Liver (tissue), 8 donors: ENCODE measurements at regions not wholly inside any gene's neighbourhood (a gene's known extent, or its start where the extent isn't known, plus 50 kb on each side); places are given as distances from the start of the nearest gene placed in this dataset.

Experiments used
- DNase-seq: peaks from one replicate; pipeline ENCODE4 v3.0.0-alpha.2; 2017; ENCODE audit warnings: low spot score
- H3K27ac ChIP-seq, 2 donors: one replicate each; pipeline ENCODE4 v1.7.0; 2013; ENCODE audit warnings: inconsistent platforms in 2 of 2, low read length in 2 of 2, control low read depth in 1 of 2, low read depth in 1 of 2, mild to moderate bottlenecking in 1 of 2
- H3K27me3 ChIP-seq, 4 donors: one replicate each; pipeline versions ENCODE4 v1.6.1 to v1.7.0; 2013; ENCODE audit warnings: low read length in 3 of 4, inconsistent platforms in 1 of 4, mild to moderate bottlenecking in 1 of 4, moderate library complexity in 1 of 4; ENCODE audit not compliant: control insufficient read depth in 4 of 4, insufficient read depth in 4 of 4
- H3K36me3 ChIP-seq, 4 donors: one replicate each; pipeline versions ENCODE4 v1.6.1 to v1.7.0; 2013; ENCODE audit warnings: low read length in 3 of 4, mild to moderate bottlenecking in 3 of 4, low read depth in 1 of 4, moderate library complexity in 1 of 4; ENCODE audit not compliant: control insufficient read depth in 4 of 4, insufficient read depth in 3 of 4
- H3K4me1 ChIP-seq, 4 donors: one replicate each; pipeline versions ENCODE4 v1.6.1 to v1.7.0; 2013; ENCODE audit warnings: low read length in 3 of 4, mild to moderate bottlenecking in 3 of 4, moderate library complexity in 1 of 4; ENCODE audit not compliant: control insufficient read depth in 4 of 4, insufficient read depth in 4 of 4
- H3K4me3 ChIP-seq, 3 donors: one replicate each; pipeline versions ENCODE4 v1.6.1 to v1.7.0; 2013; ENCODE audit warnings: low read length in 3 of 3, control low read depth in 1 of 3, low read depth in 1 of 3, mild to moderate bottlenecking in 1 of 3
- H3K9ac ChIP-seq, 2 donors: one replicate each; pipeline ENCODE4 v1.7.0; 2013; ENCODE audit warnings: low read length in 2 of 2, mild to moderate bottlenecking in 2 of 2, moderate library complexity in 2 of 2, control low read depth in 1 of 2, low read depth in 1 of 2
- H3K9me3 ChIP-seq, 4 donors: one replicate each; pipeline versions ENCODE4 v1.6.1 to v1.7.0; 2013; ENCODE audit warnings: low read length in 3 of 4; ENCODE audit not compliant: control insufficient read depth in 4 of 4
- ATF3 ChIP-seq: IDR thresholded peaks from 2 replicates; pipeline ENCODE4 v1.6.1; 2016; ENCODE audit warnings: antibody characterized with exemption
- CTCF ChIP-seq: fragments of 150-350 bp; IDR thresholded peaks from 2 replicates; pipeline ENCODE4 v1.5.1; 2017; ENCODE audit warnings: improper control_type of control experiment, low read depth, low read length; ENCODE audit not compliant: missing input control
- EGR1 ChIP-seq, 2 donors: IDR thresholded peaks; 2 replicates each; pipeline ENCODE4 v1.6.1; 2016 to 2018; ENCODE audit warnings: antibody characterized with exemption in 2 of 2, low read depth in 2 of 2
- FOXA1 ChIP-seq: IDR thresholded peaks from 2 replicates; pipeline ENCODE4 v1.6.1; 2016; ENCODE audit warnings: antibody characterized with exemption
- FOXA2 ChIP-seq: IDR thresholded peaks from 2 replicates; pipeline ENCODE4 v1.6.1; 2016; ENCODE audit warnings: antibody characterized with exemption
- GABPA ChIP-seq, 2 donors: IDR thresholded peaks in 1 of 2; conservative IDR thresholded peaks in 1 of 2; 2 replicates each; pipeline ENCODE4 v1.6.1; 2016; ENCODE audit warnings: antibody characterized with exemption in 2 of 2, mild to moderate bottlenecking in 1 of 2, moderate library complexity in 1 of 2
- HNF4A ChIP-seq, 2 donors: conservative IDR thresholded peaks; 2 replicates each; pipeline ENCODE4 v1.6.1; 2016; ENCODE audit warnings: antibody characterized with exemption in 2 of 2, mild to moderate bottlenecking in 2 of 2
- HNF4G ChIP-seq: IDR thresholded peaks from 2 replicates; pipeline ENCODE4 v1.6.1; 2016; ENCODE audit warnings: antibody characterized with exemption
- JUND ChIP-seq, 2 donors: IDR thresholded peaks; 2 replicates each; pipeline ENCODE4 v1.6.1; 2016; ENCODE audit warnings: antibody characterized with exemption in 2 of 2
- MAX ChIP-seq: IDR thresholded peaks from 2 replicates; pipeline ENCODE4 v1.6.1; 2016; ENCODE audit warnings: antibody characterized with exemption
- NR2F2 ChIP-seq: IDR thresholded peaks from 2 replicates; pipeline ENCODE4 v1.6.1; 2016; ENCODE audit warnings: antibody characterized with exemption
- RAD21 ChIP-seq, 2 donors: IDR thresholded peaks; 2 replicates each; pipeline ENCODE4 v1.6.1; 2016; ENCODE audit warnings: antibody characterized with exemption in 2 of 2, mild to moderate bottlenecking in 2 of 2
- REST ChIP-seq: IDR thresholded peaks from 2 replicates; pipeline ENCODE4 v1.6.1; 2016; ENCODE audit warnings: antibody characterized with exemption, mild to moderate bottlenecking
- RXRA ChIP-seq, 2 donors: IDR thresholded peaks; 2 replicates each; pipeline ENCODE4 v1.6.1; 2017 to 2018; ENCODE audit warnings: antibody characterized with exemption in 2 of 2, mild to moderate bottlenecking in 1 of 2
- SP1 ChIP-seq: IDR thresholded peaks from 2 replicates; pipeline ENCODE4 v1.6.1; 2018; ENCODE audit warnings: antibody characterized with exemption, mild to moderate bottlenecking
- TAF1 ChIP-seq: conservative IDR thresholded peaks from 2 replicates; pipeline ENCODE4 v1.6.1; 2016; ENCODE audit warnings: antibody characterized with exemption, mild to moderate bottlenecking
- YY1 ChIP-seq: IDR thresholded peaks from 2 replicates; pipeline ENCODE4 v1.6.1; 2016; ENCODE audit warnings: antibody characterized with exemption, mild to moderate bottlenecking
- ZBTB33 ChIP-seq: IDR thresholded peaks from 2 replicates; pipeline ENCODE4 v1.6.1; 2016; ENCODE audit warnings: antibody characterized with exemption
- whole genome bisulfite sequencing: extraction: QIAGEN DNeasy Blood & Tissue Kit; methylation state at CpG from one replicate; pipeline ENCODE4 v1.1.7; 2013; 5-methylcytosine and 5-hydroxymethylcytosine counted together
- donor health status: healthy.
- donor health status: healthy.
- donor health status: healthy.
- donor health status: healthy.
- donor health status: healthy.

DNA sequence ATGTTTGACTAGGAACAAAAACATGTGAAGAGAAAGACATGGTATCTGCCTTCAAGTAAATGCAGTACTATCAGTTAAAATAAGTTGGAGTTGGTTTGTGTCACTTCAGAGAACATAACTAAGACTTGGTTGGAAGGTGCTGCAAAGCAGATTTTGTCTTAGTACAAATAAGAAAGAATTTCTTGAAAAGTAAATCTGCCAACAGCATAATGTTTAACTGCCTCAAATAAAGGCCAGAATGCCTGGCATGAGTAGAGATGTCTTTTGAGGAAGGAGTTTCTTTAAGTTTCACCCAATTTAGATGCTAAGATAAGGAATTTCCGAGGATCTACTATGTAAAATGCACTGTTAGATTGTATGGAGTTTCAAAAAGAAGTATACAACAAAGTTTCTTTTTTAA, 409.7 kb downstream of the PIK3C3 start:
- H3K36me3 ChIP-seq, result no peaks in the 10 kb centered on the region
- no peak overlapping the region for H3K9ac ChIP-seq
- no peaks in the 10 kb centered on the region for H3K4me1 ChIP-seq
- no peaks in the 10 kb centered on the region for H3K9me3 ChIP-seq
- DNase-seq, result no peak
- H3K27ac ChIP-seq, result no peak overlapping the region
- TF ChIP-seq HNF4A (conservative IDR thresholded peaks at IDR 0.05), result no peak
- no peak for TF ChIP-seq JUND (IDR thresholded peaks at IDR 0.05)
- no peak for TF ChIP-seq MAX
- TF ChIP-seq FOXA2, result no peak
- TF ChIP-seq RXRA (IDR thresholded peaks at IDR 0.05), result no peak
- no peak for TF ChIP-seq CTCF
- no peak for TF ChIP-seq ZBTB33
- TF ChIP-seq TAF1, result no peak
- TF ChIP-seq SP1, result no peak
- TF ChIP-seq EGR1 (IDR thresholded peaks at IDR 0.05; ENCODE audit: low read depth in 2 of 2), result no peak
- no peak for TF ChIP-seq NR2F2
- TF ChIP-seq GABPA (IDR thresholded peaks at IDR 0.05 in 1 of 2, conservative IDR thresholded peaks at IDR 0.05 in 1 of 2), result no peak
- TF ChIP-seq RAD21 (IDR thresholded peaks at IDR 0.05), result no peak
- TF ChIP-seq HNF4G, result no peak
- TF ChIP-seq ATF3, result no peak
- TF ChIP-seq FOXA1, result no peak
- TF ChIP-seq REST, result no peak
- no peak overlapping the region for H3K4me3 ChIP-seq
- WGBS, result 80% methylated on average over 1 of the region's 1 CpG
- H3K27me3 ChIP-seq, result no peaks in the 10 kb centered on the region

DNA sequence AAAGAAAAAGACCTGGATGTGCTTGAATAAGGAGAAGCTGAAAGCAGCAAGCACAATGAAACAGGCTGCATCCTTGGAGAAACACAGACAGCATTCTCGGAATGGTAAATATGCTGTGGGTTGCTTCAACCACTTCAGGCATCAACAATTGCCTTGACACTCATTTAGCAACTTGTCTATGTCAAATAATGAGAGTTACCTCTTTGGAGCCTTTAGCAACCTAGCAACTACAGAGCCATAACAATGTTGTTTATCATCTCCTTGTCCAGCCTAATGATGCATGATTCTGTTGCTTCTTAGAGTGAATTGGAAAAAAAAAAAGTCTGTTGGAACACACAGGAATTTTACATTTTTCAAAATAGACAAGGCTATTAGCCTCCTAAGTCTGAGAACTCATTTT, 410.6 kb downstream of the PIK3C3 start:
- 83% methylated on average over 1 of the region's 1 CpG for WGBS
- TF ChIP-seq RXRA (IDR thresholded peaks at IDR 0.05) (no peak), YY1 (no peak), RAD21 (IDR thresholded peaks at IDR 0.05) (no peak), FOXA1 (no peak), CTCF (no peak), JUND (IDR thresholded peaks at IDR 0.05) (no peak), MAX (no peak), EGR1 (IDR thresholded peaks at IDR 0.05; ENCODE audit: low read depth in 2 of 2) (no peak)
- H3K36me3 ChIP-seq, result no peaks in the 10 kb centered on the region
- no peak overlapping the region for H3K27ac ChIP-seq
- H3K9me3 ChIP-seq, result no peaks in the 10 kb centered on the region
- no peak for DNase-seq
- no peaks in the 10 kb centered on the region for H3K27me3 ChIP-seq
- no peaks in the 10 kb centered on the region for H3K4me1 ChIP-seq
- no peak overlapping the region for H3K4me3 ChIP-seq
- no peak overlapping the region for H3K9ac ChIP-seq
